ENCODE measurements at regions not wholly inside any gene's neighbourhood (a gene's known extent, or its start where the extent isn't known, plus 50 kb on each side); places are given as distances from the start of the nearest gene placed in this dataset.

- TF ChIP-seq, protein P1, sequence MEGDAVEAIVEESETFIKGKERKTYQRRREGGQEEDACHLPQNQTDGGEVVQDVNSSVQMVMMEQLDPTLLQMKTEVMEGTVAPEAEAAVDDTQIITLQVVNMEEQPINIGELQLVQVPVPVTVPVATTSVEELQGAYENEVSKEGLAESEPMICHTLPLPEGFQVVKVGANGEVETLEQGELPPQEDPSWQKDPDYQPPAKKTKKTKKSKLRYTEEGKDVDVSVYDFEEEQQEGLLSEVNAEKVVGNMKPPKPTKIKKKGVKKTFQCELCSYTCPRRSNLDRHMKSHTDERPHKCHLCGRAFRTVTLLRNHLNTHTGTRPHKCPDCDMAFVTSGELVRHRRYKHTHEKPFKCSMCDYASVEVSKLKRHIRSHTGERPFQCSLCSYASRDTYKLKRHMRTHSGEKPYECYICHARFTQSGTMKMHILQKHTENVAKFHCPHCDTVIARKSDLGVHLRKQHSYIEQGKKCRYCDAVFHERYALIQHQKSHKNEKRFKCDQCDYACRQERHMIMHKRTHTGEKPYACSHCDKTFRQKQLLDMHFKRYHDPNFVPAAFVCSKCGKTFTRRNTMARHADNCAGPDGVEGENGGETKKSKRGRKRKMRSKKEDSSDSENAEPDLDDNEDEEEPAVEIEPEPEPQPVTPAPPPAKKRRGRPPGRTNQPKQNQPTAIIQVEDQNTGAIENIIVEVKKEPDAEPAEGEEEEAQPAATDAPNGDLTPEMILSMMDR (IDR thresholded peaks at IDR 0.05): no peak
- TF ChIP-seq POLR2A (IDR thresholded peaks at IDR 0.05): no peak
These were observed 985.4 kb downstream of the TBC1D32 start for GRCh38 chr6:120348926-120349325.

Data from uterus (tissue), 2 donors.